Subcutaneous abdominal adipose tissue (tissue), 5 donors: ENCODE measurements at regions not wholly inside any gene's neighbourhood (a gene's known extent, or its start where the extent isn't known, plus 50 kb on each side); places are given as distances from the start of the nearest gene placed in this dataset.

ENCODE experiments used
- H3K27ac ChIP-seq: one replicate; pipeline ENCODE4 v1.7.0; 2013; ENCODE audit warnings: low read depth, mild to moderate bottlenecking, inconsistent platforms, low read length, moderate library complexity
- H3K27me3 ChIP-seq, 5 donors: one replicate each; pipeline ENCODE4 v1.7.0; 2013; ENCODE audit warnings: low read length in 5 of 5, inconsistent platforms in 1 of 5; ENCODE audit not compliant: control insufficient read depth in 5 of 5, insufficient read depth in 4 of 5
- H3K36me3 ChIP-seq, 5 donors: one replicate each; pipeline ENCODE4 v1.7.0; 2013; ENCODE audit warnings: low read length in 5 of 5; ENCODE audit not compliant: control insufficient read depth in 5 of 5, insufficient read depth in 5 of 5
- H3K4me1 ChIP-seq, 5 donors: one replicate each; pipeline ENCODE4 v1.7.0; 2013; ENCODE audit warnings: low read length in 5 of 5, mild to moderate bottlenecking in 3 of 5, moderate library complexity in 1 of 5; ENCODE audit not compliant: control insufficient read depth in 5 of 5, insufficient read depth in 5 of 5
- H3K4me3 ChIP-seq, 5 donors: one replicate each; pipeline ENCODE4 v1.7.0; 2013; ENCODE audit warnings: low read length in 5 of 5, low read depth in 1 of 5
- H3K9ac ChIP-seq, 5 donors: one replicate each; pipeline ENCODE4 v1.7.0; 2013; ENCODE audit warnings: low read length in 5 of 5, mild to moderate bottlenecking in 4 of 5, moderate library complexity in 3 of 5
- H3K9me3 ChIP-seq, 5 donors: one replicate each; pipeline ENCODE4 v1.7.0; 2013; ENCODE audit warnings: low read length in 5 of 5; ENCODE audit not compliant: control insufficient read depth in 5 of 5
- donor health status: healthy.
- donor health status: healthy.
- donor health status: healthy.
- donor health status: healthy.
- donor health status: healthy.

DNA sequence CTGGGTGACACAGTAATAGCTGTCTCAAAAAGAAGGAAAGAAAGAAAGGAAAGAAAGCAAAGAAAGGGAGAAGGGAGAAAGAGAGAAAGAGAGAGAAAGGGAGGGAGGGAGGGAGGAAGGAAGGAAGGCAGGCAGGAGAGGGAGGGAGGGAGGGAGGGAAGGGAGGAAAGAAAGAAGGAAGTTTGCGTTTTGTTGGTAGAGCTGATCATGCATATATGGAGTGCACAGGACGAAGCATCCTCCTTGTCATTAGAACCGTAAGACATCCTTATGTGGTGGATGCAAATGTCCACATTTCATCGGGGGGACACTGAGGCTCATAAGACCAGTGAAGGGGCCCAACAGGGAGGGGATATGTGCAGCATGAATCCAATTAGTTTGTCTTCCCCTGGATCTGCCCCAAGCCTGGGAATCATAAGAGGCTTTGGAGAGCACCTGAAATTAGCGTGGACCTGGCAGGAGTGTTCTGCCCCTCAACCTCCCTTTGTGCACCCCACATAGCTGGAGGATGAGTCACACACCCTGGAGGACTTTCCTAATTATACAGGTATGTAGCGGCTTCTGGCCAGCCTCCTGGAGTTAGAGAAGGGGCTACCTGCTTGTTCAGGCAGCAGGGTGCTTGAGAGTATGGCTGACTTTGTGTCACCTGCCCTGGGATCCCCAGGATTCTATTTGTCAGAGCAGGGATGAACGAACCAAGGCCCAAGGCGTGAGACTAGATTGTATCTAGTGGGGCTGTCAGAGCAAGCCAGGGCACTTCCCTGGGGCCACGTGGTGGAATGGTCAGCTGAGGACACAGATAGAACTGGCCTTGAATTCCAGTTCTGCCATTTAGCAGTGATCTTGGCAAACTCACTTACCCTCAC lies 119.7 kb upstream of the CD82 start:
- H3K27ac ChIP-seq, result no peak overlapping the region
- no peaks in the 10 kb centered on the region for H3K36me3 ChIP-seq
- H3K9ac ChIP-seq, result no peak overlapping the region
- H3K9me3 ChIP-seq, result no peaks in the 10 kb centered on the region
- no peak overlapping the region for H3K4me3 ChIP-seq
- H3K27me3 ChIP-seq, result peaks cover 0 to 2% (median 0%) of the 10 kb centered on the region in 5 donors
- H3K4me1 ChIP-seq, result peaks cover 0 to 7% (median 5%) of the 10 kb centered on the region in 5 donors

DNA sequence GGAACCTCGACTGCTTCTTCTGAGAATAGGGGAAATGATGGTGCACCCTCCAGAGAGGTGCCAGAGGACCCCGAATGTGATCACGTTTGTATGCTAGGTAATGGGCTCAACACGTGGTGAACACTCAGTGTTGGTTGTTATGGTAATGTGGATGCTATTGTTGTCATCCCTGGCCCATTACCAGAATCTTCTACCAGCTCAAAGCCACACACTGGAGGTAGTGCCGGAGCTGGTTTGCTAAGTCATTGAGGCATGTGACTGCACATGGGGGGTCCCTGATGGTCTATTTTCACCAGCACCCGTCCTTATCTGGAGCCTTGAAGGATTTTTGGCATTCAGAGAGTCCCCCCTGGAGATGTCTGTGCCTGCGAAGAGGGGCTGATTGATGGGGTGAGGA lies 119.1 kb upstream of the CD82 start:
- Histone ChIP-seq H3K4me3 (no peak overlapping the region), H3K9me3 (no peaks in the 10 kb centered on the region), H3K4me1 (peaks cover 0 to 8% (median 5%) of the 10 kb centered on the region in 5 donors), H3K36me3 (no peaks in the 10 kb centered on the region), H3K9ac (no peak overlapping the region), H3K27ac (no peak overlapping the region), H3K27me3 (peaks cover 0 to 2% (median 0%) of the 10 kb centered on the region in 5 donors)

DNA sequence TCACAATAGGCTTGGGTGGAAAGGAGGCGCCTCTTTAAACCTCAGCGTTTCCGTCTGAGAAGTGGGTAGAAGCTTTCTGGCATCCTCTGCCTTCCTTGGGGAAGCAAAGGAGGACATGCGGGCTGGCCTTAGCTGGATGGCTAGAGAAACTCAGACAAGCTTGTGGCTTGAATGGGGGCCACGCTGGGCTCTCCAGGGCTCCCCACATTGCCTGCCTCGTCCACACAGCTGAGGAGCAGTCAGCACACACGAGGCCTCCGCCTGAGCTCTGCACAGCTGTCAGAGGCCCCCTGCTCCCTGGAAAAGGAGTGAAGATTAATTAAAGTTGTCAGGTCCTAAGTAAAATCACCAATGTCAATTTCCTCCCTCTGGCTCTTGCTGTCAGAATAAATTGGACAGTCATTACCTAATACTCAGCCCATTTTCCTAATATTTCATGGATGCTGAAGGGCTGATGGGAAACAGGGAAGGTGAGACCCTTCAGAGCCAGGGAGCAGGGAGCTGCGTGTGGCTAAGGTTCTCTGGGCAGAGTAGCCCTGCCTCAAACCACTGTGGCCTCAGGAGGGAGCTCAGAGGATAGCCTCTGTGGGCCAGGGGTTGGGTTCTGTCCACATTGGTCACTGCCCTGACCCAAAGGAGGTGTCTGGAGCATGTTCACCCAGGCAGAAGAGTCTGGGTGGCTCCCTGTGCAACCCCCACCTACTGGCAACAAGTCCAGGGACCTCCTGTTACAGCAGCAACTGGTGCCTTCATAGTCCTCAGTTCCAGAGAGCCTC lies 118.3 kb upstream of the CD82 start:
- Histone ChIP-seq H3K9me3 (no peaks in the 10 kb centered on the region), H3K9ac (no peak overlapping the region), H3K27ac (no peak overlapping the region), H3K36me3 (no peaks in the 10 kb centered on the region), H3K4me1 (peaks cover 0 to 8% (median 5%) of the 10 kb centered on the region in 5 donors), H3K4me3 (no peak overlapping the region), H3K27me3 (peaks cover 0 to 2% (median 0%) of the 10 kb centered on the region in 5 donors)

DNA sequence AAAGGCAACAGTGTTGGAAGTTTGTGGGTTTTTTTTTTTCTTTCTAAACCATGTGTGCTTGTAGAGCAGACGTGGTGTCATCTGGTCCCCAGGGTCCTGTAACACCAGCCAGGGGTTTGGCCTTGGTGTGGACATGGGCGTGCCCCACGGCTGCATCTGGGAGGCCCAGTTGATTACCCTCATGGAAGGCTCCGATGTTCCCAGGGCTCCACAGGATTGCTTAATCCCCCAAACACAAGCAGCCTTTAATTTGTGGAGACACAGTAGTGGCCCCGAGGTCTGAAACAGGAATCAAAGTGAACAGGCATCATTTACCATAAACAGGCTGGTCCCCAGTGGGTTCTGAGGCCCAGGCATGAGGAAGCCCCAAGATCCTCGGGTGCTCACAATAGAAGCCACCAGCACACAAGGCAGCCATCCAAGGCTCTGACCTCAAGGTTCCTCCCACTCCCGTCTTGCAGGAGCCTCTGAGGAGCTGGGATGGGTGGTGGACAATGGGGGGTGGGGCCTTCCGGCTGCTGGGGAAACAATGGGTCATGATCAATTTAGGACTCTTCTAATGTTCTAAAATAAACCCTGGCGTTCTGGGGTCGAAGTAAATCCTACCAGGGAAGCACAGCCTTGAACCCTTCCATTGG lies 115.0 kb upstream of the CD82 start:
- no peak overlapping the region for H3K27ac ChIP-seq
- no peaks in the 10 kb centered on the region for H3K36me3 ChIP-seq
- no peak overlapping the region for H3K9ac ChIP-seq

DNA sequence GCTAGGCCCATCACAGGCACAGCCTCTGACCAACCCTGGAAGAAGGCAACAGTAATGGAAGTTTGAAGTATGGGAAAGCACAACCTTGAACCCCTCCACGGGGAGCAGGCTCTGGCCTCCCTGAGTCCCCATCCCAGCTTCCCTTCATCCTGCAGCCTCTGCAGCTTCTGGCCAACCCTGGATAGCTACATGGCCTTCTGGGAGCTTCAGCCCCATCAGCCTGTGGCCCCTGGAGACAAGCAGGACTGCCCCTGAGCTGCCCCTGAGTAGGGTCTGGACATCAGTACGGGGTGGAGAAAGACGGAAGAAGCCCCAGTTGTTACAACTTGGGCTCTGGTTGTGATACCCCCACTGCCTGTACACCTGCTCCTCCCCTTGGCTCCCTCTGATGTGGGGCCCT lies 113.8 kb upstream of the CD82 start:
- H3K36me3 ChIP-seq, result no peaks in the 10 kb centered on the region
- no peaks in the 10 kb centered on the region for H3K27me3 ChIP-seq
- H3K4me3 ChIP-seq, result no peak overlapping the region
- H3K9ac ChIP-seq, result no peak overlapping the region
- H3K4me1 ChIP-seq, result peaks cover 0 to 13% (median 5%) of the 10 kb centered on the region in 5 donors
- no peaks in the 10 kb centered on the region for H3K9me3 ChIP-seq
- no peak overlapping the region for H3K27ac ChIP-seq

More for the DNA sequence above, 115.0 kb upstream of the CD82 start:
- Histone ChIP-seq H3K4me1 (peaks cover 0 to 13% (median 5%) of the 10 kb centered on the region in 5 donors), H3K27me3 (no peaks in the 10 kb centered on the region), H3K9me3 (no peaks in the 10 kb centered on the region), H3K4me3 (no peak overlapping the region)

DNA sequence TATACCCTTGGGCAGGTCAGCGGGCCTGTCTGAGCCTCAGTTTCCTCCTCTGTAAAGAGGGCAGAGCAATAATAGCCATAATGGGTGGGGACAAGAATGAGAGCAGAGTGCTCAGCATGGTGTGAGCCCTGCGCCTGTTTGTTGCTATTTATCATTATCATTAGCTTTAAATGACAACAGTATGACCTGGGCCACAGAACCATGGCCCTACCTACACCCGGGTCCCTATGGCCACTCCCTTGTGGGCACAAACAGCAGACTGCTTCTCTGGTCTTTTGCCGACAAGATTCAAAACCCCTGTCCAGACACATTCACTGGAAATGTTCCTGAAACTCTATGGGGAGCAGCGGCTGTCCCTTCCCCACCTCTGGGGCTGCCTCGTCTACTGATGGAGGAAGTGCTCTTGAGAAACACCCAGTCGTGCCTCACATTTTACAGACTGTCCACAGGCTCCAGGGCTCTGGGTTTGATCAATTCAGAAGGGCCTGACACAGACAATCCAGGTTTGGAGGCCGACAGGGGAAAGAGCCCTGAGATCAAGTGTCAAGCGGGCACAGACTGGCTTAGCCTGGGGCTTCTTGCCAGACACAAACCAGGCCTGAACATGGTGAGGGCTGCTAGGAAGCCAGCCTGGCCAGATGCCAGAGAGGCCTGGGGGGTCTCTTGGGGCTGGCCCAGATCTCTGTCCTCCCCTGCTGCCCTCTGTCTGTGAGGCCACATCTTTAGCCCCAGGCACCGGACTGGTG lies 112.5 kb upstream of the CD82 start:
- H3K9ac ChIP-seq, result no peak overlapping the region
- no peak overlapping the region for H3K27ac ChIP-seq
- H3K36me3 ChIP-seq, result no peaks in the 10 kb centered on the region
- no peaks in the 10 kb centered on the region for H3K9me3 ChIP-seq
- peaks cover 0 to 13% (median 5%) of the 10 kb centered on the region in 5 donors for H3K4me1 ChIP-seq
- H3K4me3 ChIP-seq, result no peak overlapping the region
- no peaks in the 10 kb centered on the region for H3K27me3 ChIP-seq

DNA sequence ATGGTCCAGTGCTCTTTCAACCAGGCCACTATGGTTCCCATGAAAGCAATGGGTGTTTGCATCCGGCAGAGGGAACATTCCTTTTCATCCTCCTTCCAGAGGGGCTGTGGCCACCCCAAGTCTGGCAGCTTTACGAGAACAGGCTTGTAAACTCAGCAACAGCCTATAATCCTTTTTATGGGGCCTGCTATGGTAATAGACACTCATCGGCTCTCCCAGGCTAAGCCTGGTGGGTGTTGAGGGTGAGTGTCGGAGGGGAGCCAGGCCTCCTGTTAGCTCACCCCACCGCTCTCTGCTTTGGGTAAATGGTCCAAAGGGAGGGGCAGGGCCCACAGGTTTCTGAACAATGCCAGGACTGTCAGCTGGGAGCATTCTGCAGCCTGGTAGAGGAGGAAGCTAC lies 111.6 kb upstream of the CD82 start:
- peaks cover 0 to 13% (median 5%) of the 10 kb centered on the region in 5 donors for H3K4me1 ChIP-seq
- H3K27ac ChIP-seq, result no peak overlapping the region
- H3K9me3 ChIP-seq, result no peaks in the 10 kb centered on the region
- H3K36me3 ChIP-seq, result no peaks in the 10 kb centered on the region
- no peaks in the 10 kb centered on the region for H3K27me3 ChIP-seq
- H3K9ac ChIP-seq, result no peak overlapping the region
- no peak overlapping the region for H3K4me3 ChIP-seq

DNA sequence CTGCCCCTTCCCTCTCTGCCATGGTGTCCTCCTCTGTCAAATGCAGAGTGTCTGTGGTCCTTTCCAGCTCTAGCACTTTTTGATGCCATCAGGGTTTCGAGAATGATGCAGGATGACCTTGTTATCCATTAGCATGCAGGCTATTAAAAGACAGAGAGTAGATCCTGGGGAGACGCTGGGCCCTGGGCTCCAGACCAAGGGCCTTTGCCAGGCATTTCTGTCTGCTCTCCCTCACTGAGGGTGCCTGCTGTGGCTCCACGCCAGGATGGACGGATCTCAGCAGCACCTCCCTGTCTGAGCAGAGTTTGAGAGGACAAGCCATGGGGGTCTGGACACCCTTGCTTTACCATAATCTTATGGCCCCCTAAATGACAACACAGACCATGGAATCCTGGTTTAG lies 110.8 kb upstream of the CD82 start:
- no peak overlapping the region for H3K27ac ChIP-seq
- no peaks in the 10 kb centered on the region for H3K36me3 ChIP-seq
- peaks cover 0 to 13% (median 5%) of the 10 kb centered on the region in 5 donors for H3K4me1 ChIP-seq
- no peak overlapping the region for H3K4me3 ChIP-seq
- no peaks in the 10 kb centered on the region for H3K9me3 ChIP-seq
- no peaks in the 10 kb centered on the region for H3K27me3 ChIP-seq
- H3K9ac ChIP-seq, result no peak overlapping the region

DNA sequence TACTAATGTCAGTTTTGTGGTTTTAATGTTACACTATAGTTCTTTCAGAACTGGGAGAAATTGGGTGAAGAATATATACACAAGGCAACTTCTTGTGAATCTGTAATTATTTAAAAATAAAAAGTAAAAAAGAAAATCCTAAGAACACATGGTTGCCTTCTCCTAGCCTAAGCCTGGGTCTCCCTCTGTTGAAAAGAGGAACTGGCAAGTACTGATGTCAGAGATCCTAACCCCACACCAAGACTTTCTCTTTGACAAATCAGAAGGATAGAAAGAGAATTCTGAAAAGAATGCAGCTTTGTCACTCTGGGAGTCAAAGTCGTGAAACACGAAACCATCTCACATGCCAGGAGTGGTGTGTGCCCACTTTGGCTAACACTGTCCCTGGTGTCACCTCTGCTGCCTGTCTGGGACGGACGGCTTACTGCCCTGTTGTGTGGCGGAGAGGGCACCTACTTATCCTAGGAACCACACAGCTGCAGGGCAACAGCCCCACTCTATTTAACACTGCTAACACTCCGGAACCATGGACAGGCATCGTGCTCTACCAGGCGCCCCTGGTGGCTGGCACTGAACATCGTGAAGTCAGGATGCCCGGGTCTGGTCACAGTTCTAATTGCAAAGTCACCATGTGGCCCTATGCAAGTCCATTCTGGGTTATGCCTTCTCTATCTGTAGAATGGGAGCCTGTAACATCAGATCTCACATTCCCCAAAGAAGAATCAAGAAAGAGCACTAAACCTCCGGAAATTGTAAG lies 108.7 kb upstream of the CD82 start:
- H3K4me1 ChIP-seq, result peaks cover 0 to 5% (median 0%) of the 10 kb centered on the region in 5 donors
- peaks cover 0 to 6% (median 3%) of the 10 kb centered on the region in 5 donors for H3K9me3 ChIP-seq
- H3K4me3 ChIP-seq, result no peak overlapping the region
- H3K27ac ChIP-seq, result no peak overlapping the region
- no peaks in the 10 kb centered on the region for H3K36me3 ChIP-seq
- no peak overlapping the region for H3K9ac ChIP-seq
- no peaks in the 10 kb centered on the region for H3K27me3 ChIP-seq
